Activated T-helper 2 cell treated with anti-CD3 and anti-CD28 coated beads, Interferon-gamma antibody, Interleukin-2, Interleukin-4, amounts not matched to agents 10 μg/mL and 5 μg/mL and 100 μg/mL, durations not matched to agents 14 hours and 24 hours and 36 hours (primary cell): ENCODE measurements at regions not wholly inside any gene's neighbourhood (a gene's known extent, or its start where the extent isn't known, plus 50 kb on each side); places are given as distances from the start of the nearest gene placed in this dataset.

Source experiments
- DNase-seq: peaks from one replicate; pipeline ENCODE4 v3.0.0; 2021; ENCODE audit warnings: low spot score
- H3K27ac Mint-ChIP-seq: one replicate; pipeline ENCODE4 v1.8.0; 2021; ENCODE audit warnings: mixed read lengths
- H3K27me3 Mint-ChIP-seq: one replicate; pipeline ENCODE4 v1.8.0; 2021; ENCODE audit warnings: low read depth, mixed read lengths
- H3K36me3 Mint-ChIP-seq: one replicate; pipeline ENCODE4 v1.8.0; 2021; ENCODE audit warnings: low read depth, mixed read lengths
- H3K4me1 Mint-ChIP-seq: one replicate; pipeline ENCODE4 v1.8.0; 2021; ENCODE audit warnings: low read depth, mixed read lengths
- H3K4me3 Mint-ChIP-seq: one replicate; pipeline ENCODE4 v1.8.0; 2021; ENCODE audit warnings: low read depth, mild to moderate bottlenecking, moderate library complexity, mixed read lengths
- H3K9me3 Mint-ChIP-seq: one replicate; pipeline ENCODE4 v1.8.0; 2021; ENCODE audit warnings: mixed read lengths
- intact Hi-C: fragments of 100-400 bp; cut with micrococcal nuclease; formaldehyde crosslinking; loops from one replicate; pipeline ENCODE4 v1.15.1; 2023

GRCh38 chr22:27474711-27475547 lies 326.6 kb downstream of the MN1 start:
- no peaks in the 10 kb centered on the region for H3K27me3 Mint-ChIP-seq
- H3K27ac Mint-ChIP-seq, result no peak overlapping the region
- no peak overlapping the region for H3K4me3 Mint-ChIP-seq
- no peaks in the 10 kb centered on the region for H3K36me3 Mint-ChIP-seq
- no peaks in the 10 kb centered on the region for H3K9me3 Mint-ChIP-seq
- no peak for DNase-seq
- no peaks in the 10 kb centered on the region for H3K4me1 Mint-ChIP-seq
- intact Hi-C loops, result no loop called here

GRCh38 chr22:27475548-27475897 lies 326.0 kb downstream of the MN1 start:
- H3K36me3 Mint-ChIP-seq, result no peaks in the 10 kb centered on the region
- H3K27me3 Mint-ChIP-seq, result no peaks in the 10 kb centered on the region
- no peak for DNase-seq
- H3K4me1 Mint-ChIP-seq, result no peaks in the 10 kb centered on the region
- H3K4me3 Mint-ChIP-seq, result no peak overlapping the region
- H3K9me3 Mint-ChIP-seq, result no peaks in the 10 kb centered on the region
- no peak overlapping the region for H3K27ac Mint-ChIP-seq
- intact Hi-C loops, result no loop called here

- no peaks in the 10 kb centered on the region for H3K9me3 Mint-ChIP-seq
Measured at GRCh38 chr22:27476318-27476717, 325.2 kb downstream of the MN1 start.

GRCh38 chr22:27476729-27477128 lies 324.8 kb downstream of the MN1 start:
- intact Hi-C loops, result no loop called here
- Mint-ChIP-seq H3K27ac (no peak overlapping the region), H3K4me1 (no peaks in the 10 kb centered on the region), H3K4me3 (no peak overlapping the region), H3K27me3 (no peaks in the 10 kb centered on the region), H3K36me3 (no peaks in the 10 kb centered on the region), H3K9me3 (no peaks in the 10 kb centered on the region)
- DNase-seq, result no peak

More at GRCh38 chr22:27476318-27476717, 325.2 kb downstream of the MN1 start:
- no peaks in the 10 kb centered on the region for H3K4me1 Mint-ChIP-seq
- H3K27me3 Mint-ChIP-seq, result no peaks in the 10 kb centered on the region
- no peak for DNase-seq
- intact Hi-C loops, result no loop called here
- no peak overlapping the region for H3K27ac Mint-ChIP-seq
- H3K36me3 Mint-ChIP-seq, result no peaks in the 10 kb centered on the region
- no peak overlapping the region for H3K4me3 Mint-ChIP-seq

- Mint-ChIP-seq H3K27ac (no peak overlapping the region), H3K4me3 (no peak overlapping the region), H3K36me3 (no peaks in the 10 kb centered on the region), H3K27me3 (no peaks in the 10 kb centered on the region), H3K4me1 (no peaks in the 10 kb centered on the region), H3K9me3 (no peaks in the 10 kb centered on the region)
- intact Hi-C loops, result no loop called here
- DNase-seq, result no peak
Measured at GRCh38 chr22:27477171-27477570, 324.4 kb downstream of the MN1 start.

- no peak overlapping the region for H3K4me3 Mint-ChIP-seq
- H3K36me3 Mint-ChIP-seq, result no peaks in the 10 kb centered on the region
- no peak overlapping the region for H3K27ac Mint-ChIP-seq
- no peak for DNase-seq
- no peaks in the 10 kb centered on the region for H3K27me3 Mint-ChIP-seq
- no peaks in the 10 kb centered on the region for H3K4me1 Mint-ChIP-seq
- no peaks in the 10 kb centered on the region for H3K9me3 Mint-ChIP-seq
- intact Hi-C loops, result no loop called here
Measured at GRCh38 chr22:27480487-27480886, 321.1 kb downstream of the MN1 start.

- Mint-ChIP-seq H3K4me3 (no peak overlapping the region), H3K36me3 (no peaks in the 10 kb centered on the region), H3K9me3 (no peaks in the 10 kb centered on the region), H3K27me3 (no peaks in the 10 kb centered on the region), H3K27ac (no peak overlapping the region), H3K4me1 (no peaks in the 10 kb centered on the region)
- intact Hi-C loops, result no loop called here
- no peak for DNase-seq
Measured at GRCh38 chr22:27482402-27482801, 319.2 kb downstream of the MN1 start.

GRCh38 chr22:27483095-27483785 lies 318.3 kb downstream of the MN1 start:
- H3K27ac Mint-ChIP-seq, result no peak overlapping the region
- no peak for DNase-seq
- H3K4me1 Mint-ChIP-seq, result no peaks in the 10 kb centered on the region
- H3K27me3 Mint-ChIP-seq, result no peaks in the 10 kb centered on the region
- intact Hi-C loops, result no loop called here
- no peaks in the 10 kb centered on the region for H3K9me3 Mint-ChIP-seq
- H3K36me3 Mint-ChIP-seq, result no peaks in the 10 kb centered on the region
- H3K4me3 Mint-ChIP-seq, result no peak overlapping the region

- no peaks in the 10 kb centered on the region for H3K27me3 Mint-ChIP-seq
- H3K9me3 Mint-ChIP-seq, result no peaks in the 10 kb centered on the region
- no peak overlapping the region for H3K4me3 Mint-ChIP-seq
- H3K36me3 Mint-ChIP-seq, result no peaks in the 10 kb centered on the region
- H3K27ac Mint-ChIP-seq, result no peak overlapping the region
- H3K4me1 Mint-ChIP-seq, result no peaks in the 10 kb centered on the region
- DNase-seq, result no peak
- intact Hi-C loops, result no loop called here
Measured at GRCh38 chr22:27485842-27486241, 315.7 kb downstream of the MN1 start.

- H3K4me3 Mint-ChIP-seq, result no peak overlapping the region
- no peak for DNase-seq
- no peaks in the 10 kb centered on the region for H3K27me3 Mint-ChIP-seq
- no peak overlapping the region for H3K27ac Mint-ChIP-seq
- intact Hi-C loops, result no loop called here
- H3K4me1 Mint-ChIP-seq, result no peaks in the 10 kb centered on the region
- H3K9me3 Mint-ChIP-seq, result peaks cover 13% of the 10 kb centered on the region
- no peaks in the 10 kb centered on the region for H3K36me3 Mint-ChIP-seq
Measured at GRCh38 chr22:27487600-27488452, 313.7 kb downstream of the MN1 start.

GRCh38 chr22:27488456-27489177 lies 312.9 kb downstream of the MN1 start:
- no peaks in the 10 kb centered on the region for H3K4me1 Mint-ChIP-seq
- H3K27me3 Mint-ChIP-seq, result no peaks in the 10 kb centered on the region
- H3K9me3 Mint-ChIP-seq, result peaks cover 13% of the 10 kb centered on the region
- intact Hi-C loops, result no loop called here
- no peak overlapping the region for H3K4me3 Mint-ChIP-seq
- no peak overlapping the region for H3K27ac Mint-ChIP-seq
- DNase-seq, result no peak
- H3K36me3 Mint-ChIP-seq, result no peaks in the 10 kb centered on the region

- H3K4me3 Mint-ChIP-seq, result no peak overlapping the region
- H3K27ac Mint-ChIP-seq, result no peak overlapping the region
- no peaks in the 10 kb centered on the region for H3K27me3 Mint-ChIP-seq
- H3K36me3 Mint-ChIP-seq, result no peaks in the 10 kb centered on the region
- H3K9me3 Mint-ChIP-seq, result peaks cover 13% of the 10 kb centered on the region
- DNase-seq, result no peak
- no peaks in the 10 kb centered on the region for H3K4me1 Mint-ChIP-seq
- intact Hi-C loops, result no loop called here
Measured at GRCh38 chr22:27489178-27489675, 312.3 kb downstream of the MN1 start.
